SK-N-SH (cell line): ENCODE measurements at regions not wholly inside any gene's neighbourhood (a gene's known extent, or its start where the extent isn't known, plus 50 kb on each side); places are given as distances from the start of the nearest gene placed in this dataset.

Experiments used
- CHD2 ChIP-seq: fragments of 150-350 bp; IDR thresholded peaks from 2 replicates; pipeline ENCODE4 v1.6.1; 2018; ENCODE audit warnings: low read length; ENCODE audit not compliant: partially characterized antibody
- CTCF ChIP-seq: fragments of 200-600 bp; sonication (generic); IDR thresholded peaks from 2 replicates; pipeline ENCODE4 v1.6.1; 2017; ENCODE audit warnings: antibody characterized with exemption, mild to moderate bottlenecking, moderate library complexity
- GATA2 ChIP-seq: sonication (generic); formaldehyde crosslinking; IDR thresholded peaks from 2 replicates; pipeline ENCODE4 v1.5.0; 2020; ENCODE audit warnings: mild to moderate bottlenecking, missing genetic modification reagents
- JUND ChIP-seq: IDR thresholded peaks from 2 replicates; pipeline ENCODE4 v1.4.0; 2012
- POLR2AphosphoS5 ChIP-seq: IDR thresholded peaks from 2 replicates; pipeline ENCODE4 v1.6.1; 2012; ENCODE audit warnings: low read depth, low read length
- RFX5 ChIP-seq: IDR thresholded peaks from 2 replicates; pipeline ENCODE4 v1.6.1; 2012; ENCODE audit warnings: mild to moderate bottlenecking, improper control_type of control experiment, low read length
- RXRA ChIP-seq: IDR thresholded peaks from 2 replicates; pipeline ENCODE4 v1.4.0; 2012; ENCODE audit warnings: low read depth, mild to moderate bottlenecking, borderline replicate concordance
- SMC3 ChIP-seq: IDR thresholded peaks from 2 replicates; pipeline ENCODE4 v1.6.1; 2012; ENCODE audit warnings: low read depth, low read length, improper control_type of control experiment
- TAF1 ChIP-seq: IDR thresholded peaks from 2 replicates; pipeline ENCODE4 v1.6.1; 2012; ENCODE audit warnings: low read depth, mild to moderate bottlenecking, low read length, moderate library complexity, borderline replicate concordance

- TF ChIP-seq CTCF (no peak), RFX5 (no peak), TAF1 (no peak), GATA2 (CRISPR knock-in tag) (no peak), CHD2 (no peak), SMC3 (no peak), POLR2AphosphoS5 (no peak), JUND (no peak), RXRA (no peak)
These were observed 541.9 kb upstream of the CDH11 start for GRCh38 chr16:65663774-65664173.
